HepG2 (cell line): ENCODE measurements at regions not wholly inside any gene's neighbourhood (a gene's known extent, or its start where the extent isn't known, plus 50 kb on each side); places are given as distances from the start of the nearest gene placed in this dataset.
A peak's percentile ranks its signal among the peaks of the same experiment; 100 is the strongest.
"Not testable (repeated sequence)": the region's sequence is repeated elsewhere in the genome, so short reads cannot be mapped to it uniquely, and the experiment has no call there.

Experiments used
- ATAC-seq: fragments of 200-7000 bp; cut with Tn5 transposase; 3 replicates; pipeline ENCODE4 v1.9.1; 2020; ENCODE audit warnings: mild to moderate bottlenecking, moderate library complexity
- BruUV-seq: library from RNA; stranded (reverse); fragments of 400-500 nt; replicated peaks from 2 replicates; lab custom pipeline; 2021; lab: Mats Ljungman, UMichigan
- CTCF ChIA-PET: fragments of 300-600 bp; formaldehyde crosslinking; extraction: SDS; loops from one replicate; lab custom pipeline; 2021; ENCODE audit warnings: low total read pairs, inconsistent platforms, low intra/inter-chr PET ratio; lab: Yijun Ruan, JAX
- POLR2A ChIA-PET: fragments of 350-600 bp; sonication (Branson Sonifier 250); formaldehyde crosslinking; loops from one replicate; lab custom pipeline; 2020; ENCODE audit warnings: antibody characterized with exemption, inconsistent platforms; lab: Yijun Ruan, JAX
- DNase-seq: peaks from one replicate; pipeline ENCODE4 v3.0.0-alpha.2; 2015; ENCODE audit warnings: low spot score
- FAIRE-seq: peaks from 3 replicates; lab custom pipeline; 2011; peaks lifted over from hg19 to GRCh38; lab: Jason Lieb, UNC
- H2AFZ ChIP-seq: one replicate; pipeline ENCODE4 v1.6.1; 2011; ENCODE audit warnings: low read length, inconsistent platforms
- H3K27ac ChIP-seq: fragments of 300-600 bp; 3 replicates; pipeline ENCODE4 v1.8.0; 2011; ENCODE audit warnings: mixed run types, mild to moderate bottlenecking, mixed read lengths, low read length, inconsistent platforms; ENCODE audit not compliant: insufficient read depth; ENCODE audit errors: extremely low read length
- H3K27me3 ChIP-seq, 2 experiments: fragments of 200-600 bp in 1 of 2; 2 replicates in 1 of 2; 3 replicates in 1 of 2; pipeline versions ENCODE4 v1.6.0 to v1.8.0; 2011; ENCODE audit warnings: low read length in 2 of 2, mild to moderate bottlenecking in 2 of 2, moderate library complexity in 2 of 2, inconsistent platforms in 1 of 2; ENCODE audit not compliant: insufficient read depth in 2 of 2, control insufficient read depth in 1 of 2
- H3K36me3 ChIP-seq, 2 experiments: fragments of 200-600 bp in 1 of 2; replicated peaks in 1 of 2; 2 replicates in 1 of 2; 3 replicates in 1 of 2; pipeline versions ENCODE4 v1.5.1 to v1.8.0; 2011; ENCODE audit warnings: low read length in 2 of 2, inconsistent platforms in 1 of 2; ENCODE audit not compliant: insufficient read depth in 2 of 2, control insufficient read depth in 1 of 2
- H3K4me1 ChIP-seq: 2 replicates; pipeline ENCODE4 v1.5.1; 2012; ENCODE audit warnings: low read length, inconsistent platforms; ENCODE audit not compliant: insufficient read depth
- H3K4me2 ChIP-seq: 2 replicates; pipeline ENCODE4 v1.6.0; 2011; ENCODE audit warnings: low read depth, low read length, inconsistent platforms
- H3K4me3 ChIP-seq, 3 experiments: fragments of 200-600 bp in 1 of 3; sonication (generic), shearing (Covaris generic) in 1 of 3; replicated peaks in 1 of 3; 2 replicates each; pipeline ENCODE4 v1.5.1; 2011 to 2016; ENCODE audit warnings: low read length in 3 of 3, inconsistent platforms in 2 of 3, low read depth in 2 of 3, mild to moderate bottlenecking in 2 of 3, control low read depth in 1 of 3, mixed read lengths in 1 of 3; ENCODE audit not compliant: insufficient read depth in 1 of 3
- H3K79me2 ChIP-seq: one replicate; pipeline ENCODE4 v1.6.1; 2011; ENCODE audit warnings: low read length, inconsistent platforms; ENCODE audit not compliant: insufficient read depth
- H3K9ac ChIP-seq: 2 replicates; pipeline ENCODE4 v1.6.0; 2011; ENCODE audit warnings: mild to moderate bottlenecking, low read depth, low read length, inconsistent platforms; ENCODE audit not compliant: insufficient read depth
- H3K9me3 ChIP-seq: 2 replicates; pipeline ENCODE4 v1.5.1; 2012; ENCODE audit warnings: mild to moderate bottlenecking, low read length
- H4K20me1 ChIP-seq: 2 replicates; pipeline ENCODE4 v1.6.0; 2011; ENCODE audit warnings: inconsistent platforms, mild to moderate bottlenecking, low read length, moderate library complexity; ENCODE audit not compliant: insufficient read depth
- CSRNP1 ChIP-seq: sonication (generic); formaldehyde crosslinking; IDR thresholded peaks from 2 replicates; pipeline ENCODE4 v1.8.1; 2023; ENCODE audit warnings: mild to moderate bottlenecking, missing genetic modification reagents
- KAT8 ChIP-seq: IDR thresholded peaks from 2 replicates; pipeline ENCODE4 v1.6.1; 2016; ENCODE audit warnings: missing genetic modification reagents, missing compliant biosample characterization
- ZNF121 ChIP-seq: sonication (generic); formaldehyde crosslinking; IDR thresholded peaks from 2 replicates; pipeline ENCODE4 v1.5.0; 2020; ENCODE audit warnings: mild to moderate bottlenecking, missing genetic modification reagents
- ZNF513 ChIP-seq: sonication (generic); formaldehyde crosslinking; conservative IDR thresholded peaks from 2 replicates; pipeline ENCODE4 v1.5.0; 2020; ENCODE audit warnings: missing genetic modification reagents
- WGBS: methylation state at CpG from one replicate; pipeline ENCODE4 v1.1.6; 2017; ENCODE audit warnings: low lambda C conversion rate; 5-methylcytosine and 5-hydroxymethylcytosine counted together
- in situ Hi-C: cut with HindIII; loops from 2 replicates; pipeline ENCODE4 v1.10.0; 2017; ENCODE audit warnings: low pct_unique_long_range_greater_than_20kb; ENCODE audit not compliant: extremely low pct_ligation_motif_present
- intact Hi-C: fragments of 100-400 bp; cut with micrococcal nuclease; formaldehyde crosslinking; loops from one replicate; pipeline ENCODE4 v1.10.0; 2022; ENCODE audit not compliant: unreplicated experiment

GRCh38 chr3:159886530-159886929 is 102.1 kb upstream of the IL12A start:
- H3K27me3 ChIP-seq, H3K4me2 ChIP-seq, H3K79me2 ChIP-seq, ATAC-seq: not testable (repeated sequence)
- intact Hi-C loops, result loop anchor here (10.0 kb wide), 1 partner anchor 458 kb away; no protein-coding TSS in a partner anchor
- TF ChIP-seq ZNF121, result peak; percentile 37; the same call in 1 of the 2 replicates
- TF ChIP-seq, all 625 proteins: peak for 1; not testable (repeated sequence) for 624
- H3K36me3 ChIP-seq, in situ Hi-C loops, H3K27ac ChIP-seq, H3K4me3 ChIP-seq, FAIRE-seq, DNase-seq, POLR2A ChIA-PET, CTCF ChIA-PET, H3K9me3 ChIP-seq, H4K20me1 ChIP-seq, H3K4me1 ChIP-seq, BruUV-seq, H2AFZ ChIP-seq, H3K9ac ChIP-seq: not testable (repeated sequence)
- 54% methylated on average over 6 of the region's 6 CpGs for WGBS

GRCh38 chr3:159887168-159887567 is 101.5 kb upstream of the IL12A start:
- Histone ChIP-seq H3K4me1 (no peaks in the 10 kb centered on the region), H3K4me3 (no peak overlapping the region), H3K36me3 (no peaks in the 10 kb centered on the region), H2AFZ (no peak overlapping the region), H4K20me1 (no peaks in the 10 kb centered on the region), H3K27me3 (no peaks in the 10 kb centered on the region), H3K4me2 (no peak overlapping the region), H3K9ac (no peak overlapping the region), H3K9me3 (no peaks in the 10 kb centered on the region), H3K27ac (no peak overlapping the region), H3K79me2 (no peaks in the 10 kb centered on the region)
- ChIA-PET POLR2A (no interaction called here), CTCF (no interaction called here)
- TF ChIP-seq CSRNP1 (CRISPR knock-in tag) (no peak), KAT8 (CRISPR knock-in tag) (no peak), ZNF513 (CRISPR knock-in tag) (no peak)
- no peak for DNase-seq
- no peak for FAIRE-seq
- in situ Hi-C loops (no loop called here), intact Hi-C loops (loop anchor here (10.0 kb wide), 1 partner anchor 458 kb away; no protein-coding TSS in a partner anchor)
- ATAC-seq, result no peak
- WGBS, result 84% methylated on average over 5 of the region's 5 CpGs
- no TSS peak for BruUV-seq
